ENCODE measurements at regions not wholly inside any gene's neighbourhood (a gene's known extent, or its start where the extent isn't known, plus 50 kb on each side); places are given as distances from the start of the nearest gene placed in this dataset.

DNA sequence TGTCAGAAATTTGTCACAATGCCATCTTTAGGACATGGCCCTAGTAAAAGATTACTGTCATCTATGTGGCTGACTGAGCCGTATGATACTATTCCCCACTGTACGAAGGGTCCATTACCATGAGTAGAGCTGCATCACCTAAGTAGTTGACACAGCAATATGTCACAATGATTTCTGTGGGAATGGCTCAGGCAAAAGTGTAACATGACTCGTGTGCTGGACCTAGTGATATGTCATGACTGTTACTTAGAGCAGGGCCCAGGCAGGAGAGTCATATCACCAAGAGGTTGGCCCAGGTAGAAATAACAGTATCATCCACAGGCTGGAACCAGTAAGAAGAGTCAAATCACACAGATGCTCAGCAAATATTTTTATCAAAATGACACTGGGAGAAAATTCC is 1051.8 kb upstream of the AMELY start:
- no peak overlapping the region for H3K4me3 Mint-ChIP-seq
- H3K4me1 Mint-ChIP-seq (ENCODE audit: low read depth) = no peaks in the 10 kb centered on the region
- CTCF ChIA-PET = no interaction called here
- no peaks in the 10 kb centered on the region for H3K9me3 Mint-ChIP-seq
- intact Hi-C loops (cut with micrococcal nuclease) = no loop called here
- H3K36me3 Mint-ChIP-seq (ENCODE audit: low read depth) = no peaks in the 10 kb centered on the region
- no peak overlapping the region for H3K27ac Mint-ChIP-seq
- no peak for DNase-seq
- H3K27me3 Mint-ChIP-seq (ENCODE audit: low read depth) = no peaks in the 10 kb centered on the region

GRCh38 chrY:7962350-7962749 is 1050.8 kb upstream of the AMELY start:
- intact Hi-C loops (cut with micrococcal nuclease) = no loop called here
- no peak for DNase-seq
- no peaks in the 10 kb centered on the region for H3K4me1 Mint-ChIP-seq (ENCODE audit: low read depth)

DNA sequence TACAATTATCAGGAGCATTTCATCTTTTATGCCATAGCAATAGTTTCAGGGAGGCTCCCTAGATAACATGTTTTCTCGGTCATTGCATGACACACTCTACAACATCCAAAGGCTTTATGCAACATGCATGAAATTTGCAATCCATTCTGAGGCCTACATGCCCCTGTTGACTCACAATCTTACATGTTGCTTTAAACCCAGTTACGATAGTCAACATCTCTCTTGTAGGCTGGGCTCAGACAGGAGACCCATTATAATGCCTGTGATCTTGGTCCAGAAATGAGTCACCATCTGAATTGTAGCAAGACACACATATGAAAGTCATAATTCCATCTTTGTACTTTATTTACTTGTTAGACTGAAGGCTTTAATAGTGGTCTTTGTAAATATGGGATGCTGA is 1050.3 kb upstream of the AMELY start:
- Mint-ChIP-seq H3K27ac (no peak overlapping the region), H3K36me3 (ENCODE audit: low read depth) (no peaks in the 10 kb centered on the region), H3K9me3 (no peaks in the 10 kb centered on the region), H3K4me3 (no peak overlapping the region), H3K4me1 (ENCODE audit: low read depth) (no peaks in the 10 kb centered on the region), H3K27me3 (ENCODE audit: low read depth) (no peaks in the 10 kb centered on the region)
- intact Hi-C loops (cut with micrococcal nuclease) = no loop called here
- CTCF ChIA-PET = no interaction called here
- no peak for DNase-seq

More at GRCh38 chrY:7962350-7962749, 1050.8 kb upstream of the AMELY start:
- CTCF ChIA-PET = no interaction called here
- Mint-ChIP-seq H3K27me3 (ENCODE audit: low read depth) (no peaks in the 10 kb centered on the region), H3K4me3 (no peak overlapping the region), H3K9me3 (no peaks in the 10 kb centered on the region), H3K27ac (no peak overlapping the region), H3K36me3 (ENCODE audit: low read depth) (no peaks in the 10 kb centered on the region)

DNA sequence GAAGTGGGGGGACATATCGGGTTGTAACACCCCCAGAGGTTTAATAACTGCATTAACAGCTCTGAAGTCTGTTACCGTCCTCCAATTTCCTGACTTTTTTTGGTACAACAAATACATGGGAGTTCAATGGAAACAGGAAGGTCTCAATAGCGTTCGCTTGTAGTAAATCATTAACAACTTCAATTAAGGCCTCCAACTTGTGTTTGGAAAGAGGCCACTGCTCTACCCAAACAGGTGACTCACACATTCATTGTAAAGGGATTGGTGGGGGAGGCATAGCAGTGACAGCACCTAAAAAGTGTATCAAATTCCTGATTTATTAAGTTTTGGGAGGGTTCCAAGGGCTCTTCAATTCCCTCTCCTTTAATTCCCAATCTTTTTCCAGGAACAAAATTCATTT is 1046.2 kb upstream of the AMELY start:
- no peak overlapping the region for H3K4me3 Mint-ChIP-seq
- DNase-seq = no peak
- CTCF ChIA-PET = no interaction called here
- no peaks in the 10 kb centered on the region for H3K36me3 Mint-ChIP-seq (ENCODE audit: low read depth)
- H3K4me1 Mint-ChIP-seq (ENCODE audit: low read depth) = no peaks in the 10 kb centered on the region
- no peaks in the 10 kb centered on the region for H3K9me3 Mint-ChIP-seq
- intact Hi-C loops (cut with micrococcal nuclease) = no loop called here
- no peak overlapping the region for H3K27ac Mint-ChIP-seq
- H3K27me3 Mint-ChIP-seq (ENCODE audit: low read depth) = peaks cover 2% of the 10 kb centered on the region

DNA sequence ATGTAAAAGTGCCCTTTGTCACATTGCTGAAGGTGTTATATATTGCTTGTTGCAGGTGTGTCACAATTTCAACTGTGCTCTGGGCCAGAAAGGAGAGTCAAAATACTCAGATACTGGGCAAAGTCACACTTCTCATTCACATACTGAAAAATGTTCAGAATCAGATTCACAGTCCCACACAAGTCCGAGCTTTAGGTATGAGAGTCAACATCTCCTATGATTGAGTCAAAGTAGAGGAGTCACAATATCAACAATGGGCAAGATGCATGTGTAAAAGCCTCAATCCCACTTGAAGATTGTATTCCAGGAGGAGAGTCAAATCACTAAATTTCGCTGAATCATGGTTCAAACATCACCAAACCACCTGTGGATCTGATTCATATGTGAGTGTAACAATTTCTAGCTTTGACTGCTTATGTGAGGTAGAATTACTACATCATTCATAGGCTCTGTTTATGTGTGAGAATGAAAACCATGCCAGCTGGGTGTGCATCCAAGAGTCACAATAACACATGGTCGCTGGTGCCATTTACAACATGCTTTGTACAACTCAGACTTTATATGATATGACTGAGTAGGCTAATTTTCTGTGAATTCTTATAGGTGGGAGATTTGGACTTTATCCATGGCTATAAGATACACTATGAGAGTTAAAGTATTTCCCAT is 1039.8 kb upstream of the AMELY start:
- intact Hi-C loops (cut with micrococcal nuclease) = no loop called here
- no peak overlapping the region for H3K27ac Mint-ChIP-seq
- no peaks in the 10 kb centered on the region for H3K9me3 Mint-ChIP-seq
- H3K27me3 Mint-ChIP-seq (ENCODE audit: low read depth) = peaks cover 2% of the 10 kb centered on the region
- DNase-seq = no peak
- no peaks in the 10 kb centered on the region for H3K36me3 Mint-ChIP-seq (ENCODE audit: low read depth)
- CTCF ChIA-PET = no interaction called here
- no peak overlapping the region for H3K4me3 Mint-ChIP-seq
- H3K4me1 Mint-ChIP-seq (ENCODE audit: low read depth) = no peaks in the 10 kb centered on the region

- H3K9me3 Mint-ChIP-seq = no peaks in the 10 kb centered on the region
- no peaks in the 10 kb centered on the region for H3K36me3 Mint-ChIP-seq (ENCODE audit: low read depth)
- H3K27me3 Mint-ChIP-seq (ENCODE audit: low read depth) = no peaks in the 10 kb centered on the region
- no peak for DNase-seq
- no peaks in the 10 kb centered on the region for H3K4me1 Mint-ChIP-seq (ENCODE audit: low read depth)
- CTCF ChIA-PET = no interaction called here
- no peak overlapping the region for H3K27ac Mint-ChIP-seq
- no peak overlapping the region for H3K4me3 Mint-ChIP-seq
- intact Hi-C loops (cut with micrococcal nuclease) = no loop called here
These were observed 1032.6 kb upstream of the AMELY start for GRCh38 chrY:7944135-7944534.

DNA sequence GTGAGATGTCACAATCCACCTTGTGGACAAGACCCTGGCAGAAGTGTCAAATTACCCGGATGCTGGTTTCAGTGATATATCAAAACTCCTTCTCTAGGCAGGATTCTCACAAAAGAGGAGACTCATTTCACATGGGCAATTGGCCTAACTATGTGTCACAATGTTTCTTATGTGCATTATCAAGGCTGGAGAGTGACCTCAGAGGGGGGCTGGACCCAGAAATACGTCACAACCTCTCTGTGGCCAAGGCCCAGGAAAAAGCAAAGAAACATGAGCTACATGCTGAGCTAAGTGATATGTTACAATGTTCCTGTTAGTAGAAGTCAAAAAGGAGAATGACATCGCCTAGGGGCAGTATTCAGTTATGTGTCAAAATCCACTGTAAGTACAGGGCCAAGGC is 1031.2 kb upstream of the AMELY start:
- Mint-ChIP-seq H3K27ac (no peak overlapping the region), H3K9me3 (no peaks in the 10 kb centered on the region), H3K4me1 (ENCODE audit: low read depth) (no peaks in the 10 kb centered on the region), H3K36me3 (ENCODE audit: low read depth) (no peaks in the 10 kb centered on the region), H3K4me3 (no peak overlapping the region), H3K27me3 (ENCODE audit: low read depth) (no peaks in the 10 kb centered on the region)
- intact Hi-C loops (cut with micrococcal nuclease) = no loop called here
- CTCF ChIA-PET = no interaction called here
- no peak for DNase-seq

GRCh38 chrY:7941856-7942255 is 1030.3 kb upstream of the AMELY start:
- H3K36me3 Mint-ChIP-seq (ENCODE audit: low read depth) = no peaks in the 10 kb centered on the region
- H3K4me1 Mint-ChIP-seq (ENCODE audit: low read depth) = no peaks in the 10 kb centered on the region
- no peaks in the 10 kb centered on the region for H3K27me3 Mint-ChIP-seq (ENCODE audit: low read depth)
- intact Hi-C loops (cut with micrococcal nuclease) = no loop called here
- H3K9me3 Mint-ChIP-seq = no peaks in the 10 kb centered on the region
- H3K27ac Mint-ChIP-seq = no peak overlapping the region
- DNase-seq = no peak
- CTCF ChIA-PET = no interaction called here
- no peak overlapping the region for H3K4me3 Mint-ChIP-seq

GRCh38 chrY:7938982-7939718 is 1027.6 kb upstream of the AMELY start:
- DNase-seq = no peak
- CTCF ChIA-PET = no interaction called here
- Mint-ChIP-seq H3K27ac (no peak overlapping the region), H3K4me3 (no peak overlapping the region), H3K9me3 (no peaks in the 10 kb centered on the region), H3K4me1 (ENCODE audit: low read depth) (no peaks in the 10 kb centered on the region), H3K27me3 (ENCODE audit: low read depth) (no peaks in the 10 kb centered on the region), H3K36me3 (ENCODE audit: low read depth) (no peaks in the 10 kb centered on the region)
- intact Hi-C loops (cut with micrococcal nuclease) = no loop called here

GRCh38 chrY:7936831-7937230 is 1025.3 kb upstream of the AMELY start:
- H3K27me3 Mint-ChIP-seq (ENCODE audit: low read depth) = no peaks in the 10 kb centered on the region
- intact Hi-C loops (cut with micrococcal nuclease) = no loop called here
- CTCF ChIA-PET = no interaction called here
- DNase-seq = no peak
- no peak overlapping the region for H3K4me3 Mint-ChIP-seq
- H3K27ac Mint-ChIP-seq = no peak overlapping the region
- no peaks in the 10 kb centered on the region for H3K9me3 Mint-ChIP-seq
- no peaks in the 10 kb centered on the region for H3K36me3 Mint-ChIP-seq (ENCODE audit: low read depth)
- H3K4me1 Mint-ChIP-seq (ENCODE audit: low read depth) = no peaks in the 10 kb centered on the region

- no peak overlapping the region for H3K27ac Mint-ChIP-seq
- H3K4me1 Mint-ChIP-seq (ENCODE audit: low read depth) = no peaks in the 10 kb centered on the region
- no peaks in the 10 kb centered on the region for H3K27me3 Mint-ChIP-seq (ENCODE audit: low read depth)
- H3K4me3 Mint-ChIP-seq = no peak overlapping the region
- H3K36me3 Mint-ChIP-seq (ENCODE audit: low read depth) = no peaks in the 10 kb centered on the region
- no peaks in the 10 kb centered on the region for H3K9me3 Mint-ChIP-seq
- no peak for DNase-seq
- CTCF ChIA-PET = no interaction called here
- intact Hi-C loops (cut with micrococcal nuclease) = no loop called here
These were observed 1024.5 kb upstream of the AMELY start for GRCh38 chrY:7936046-7936445.

- no peak for DNase-seq
- Mint-ChIP-seq H3K4me1 (ENCODE audit: low read depth) (no peaks in the 10 kb centered on the region), H3K36me3 (ENCODE audit: low read depth) (no peaks in the 10 kb centered on the region), H3K4me3 (no peak overlapping the region), H3K9me3 (no peaks in the 10 kb centered on the region), H3K27me3 (ENCODE audit: low read depth) (no peaks in the 10 kb centered on the region), H3K27ac (no peak overlapping the region)
- intact Hi-C loops (cut with micrococcal nuclease) = no loop called here
- CTCF ChIA-PET = no interaction called here
These were observed 1024.1 kb upstream of the AMELY start for GRCh38 chrY:7935606-7936005.

- no peak for DNase-seq
- no peaks in the 10 kb centered on the region for H3K9me3 Mint-ChIP-seq
- H3K36me3 Mint-ChIP-seq (ENCODE audit: low read depth) = no peaks in the 10 kb centered on the region
- H3K4me1 Mint-ChIP-seq (ENCODE audit: low read depth) = no peaks in the 10 kb centered on the region
- H3K4me3 Mint-ChIP-seq = no peak overlapping the region
- intact Hi-C loops (cut with micrococcal nuclease) = no loop called here
- no peaks in the 10 kb centered on the region for H3K27me3 Mint-ChIP-seq (ENCODE audit: low read depth)
- CTCF ChIA-PET = no interaction called here
- no peak overlapping the region for H3K27ac Mint-ChIP-seq
These were observed 1020.9 kb upstream of the AMELY start for GRCh38 chrY:7932424-7932823.
